ENCODE measurements at regions not wholly inside any gene's neighbourhood (a gene's known extent, or its start where the extent isn't known, plus 50 kb on each side); places are given as distances from the start of the nearest gene placed in this dataset.

GRCh38 chr18:25825979-25826776 lies 264.2 kb downstream of the SS18 start:
- TF ChIP-seq GATA2 (IDR thresholded peaks at IDR 0.05; ENCODE audit: low read depth, low read length) (no peak), GATA3 (IDR thresholded peaks at IDR 0.05; ENCODE audit: low read depth, low read length) (no peak)

Data from SH-SY5Y (cell line).